MM.1S (cell line): ENCODE measurements at regions not wholly inside any gene's neighbourhood (a gene's known extent, or its start where the extent isn't known, plus 50 kb on each side); places are given as distances from the start of the nearest gene placed in this dataset.

Experiments used
- CTCF ChIP-seq: fragments of 300-600 bp; sonication (generic); IDR thresholded peaks from 2 replicates; pipeline ENCODE4 v1.5.1; 2016; ENCODE audit warnings: antibody characterized with exemption, low read length, mixed read lengths
- EZH2 ChIP-seq: fragments of 300-600 bp; sonication (generic); optimal IDR thresholded peaks from 2 replicates; pipeline ENCODE3; 2017; ENCODE audit warnings: low read depth, mild to moderate bottlenecking, antibody characterized with exemption, low read length, mixed read lengths
- EZH2phosphoT487 ChIP-seq: fragments of 300-600 bp; sonication (generic); IDR thresholded peaks from 2 replicates; pipeline ENCODE4 v1.6.1; 2018; ENCODE audit warnings: antibody characterized with exemption, low read length

GRCh38 chrX:6783912-6784311 lies 249.0 kb upstream of the VCX3A start:
- TF ChIP-seq CTCF, result no peak
- no peak for TF ChIP-seq EZH2phosphoT487
- no peak for TF ChIP-seq EZH2
